ENCODE measurements at regions not wholly inside any gene's neighbourhood (a gene's known extent, or its start where the extent isn't known, plus 50 kb on each side); places are given as distances from the start of the nearest gene placed in this dataset.

DNA sequence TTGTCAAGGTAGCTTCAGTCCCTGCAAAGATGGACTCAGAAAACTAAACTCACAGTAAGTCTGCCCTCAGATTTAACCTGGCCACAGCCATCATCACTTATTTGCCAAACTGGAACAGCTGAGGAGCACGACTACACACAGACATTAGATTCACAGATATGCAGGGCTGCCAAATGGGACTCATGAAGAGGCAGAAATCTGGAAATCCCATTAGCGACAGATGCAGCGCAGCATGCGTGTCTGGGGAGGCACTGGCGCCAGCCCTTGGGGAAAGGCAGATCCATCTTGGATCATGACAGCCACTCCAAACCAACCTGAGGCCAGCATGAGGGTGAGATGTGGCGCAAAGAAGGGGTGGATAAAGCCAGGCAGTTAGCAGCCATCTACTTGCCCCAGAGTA, 160.7 kb upstream of the TSC22D2 start:
- TF ChIP-seq, protein P1, sequence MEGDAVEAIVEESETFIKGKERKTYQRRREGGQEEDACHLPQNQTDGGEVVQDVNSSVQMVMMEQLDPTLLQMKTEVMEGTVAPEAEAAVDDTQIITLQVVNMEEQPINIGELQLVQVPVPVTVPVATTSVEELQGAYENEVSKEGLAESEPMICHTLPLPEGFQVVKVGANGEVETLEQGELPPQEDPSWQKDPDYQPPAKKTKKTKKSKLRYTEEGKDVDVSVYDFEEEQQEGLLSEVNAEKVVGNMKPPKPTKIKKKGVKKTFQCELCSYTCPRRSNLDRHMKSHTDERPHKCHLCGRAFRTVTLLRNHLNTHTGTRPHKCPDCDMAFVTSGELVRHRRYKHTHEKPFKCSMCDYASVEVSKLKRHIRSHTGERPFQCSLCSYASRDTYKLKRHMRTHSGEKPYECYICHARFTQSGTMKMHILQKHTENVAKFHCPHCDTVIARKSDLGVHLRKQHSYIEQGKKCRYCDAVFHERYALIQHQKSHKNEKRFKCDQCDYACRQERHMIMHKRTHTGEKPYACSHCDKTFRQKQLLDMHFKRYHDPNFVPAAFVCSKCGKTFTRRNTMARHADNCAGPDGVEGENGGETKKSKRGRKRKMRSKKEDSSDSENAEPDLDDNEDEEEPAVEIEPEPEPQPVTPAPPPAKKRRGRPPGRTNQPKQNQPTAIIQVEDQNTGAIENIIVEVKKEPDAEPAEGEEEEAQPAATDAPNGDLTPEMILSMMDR (IDR thresholded peaks at IDR 0.05), result no peak
- TF ChIP-seq EZH2 (IDR thresholded peaks at IDR 0.05; ENCODE audit: borderline replicate concordance, insufficient read depth, low read depth, low read length, poor library complexity, severe bottlenecking), result no peak
